ENCODE measurements at regions not wholly inside any gene's neighbourhood (a gene's known extent, or its start where the extent isn't known, plus 50 kb on each side); places are given as distances from the start of the nearest gene placed in this dataset.

DNA sequence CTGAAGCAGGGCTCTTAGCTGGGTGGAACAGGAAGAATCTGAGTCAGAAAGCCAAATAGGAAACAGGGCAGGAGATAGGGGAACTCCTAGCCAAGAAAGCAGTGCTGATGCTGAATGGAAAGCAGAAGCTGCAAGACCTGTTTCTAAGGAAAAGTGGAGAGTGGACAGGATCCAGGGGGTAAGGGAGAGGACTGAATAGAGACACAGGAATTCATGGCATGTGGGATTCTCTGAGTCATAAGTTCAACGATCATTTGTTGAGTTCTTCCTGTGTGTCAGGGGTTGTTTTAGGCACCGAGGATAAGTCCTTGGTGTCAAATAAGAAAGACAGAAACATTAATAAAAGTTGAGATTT lies 153.8 kb upstream of the FGGY start:
- TF ChIP-seq, protein P1, sequence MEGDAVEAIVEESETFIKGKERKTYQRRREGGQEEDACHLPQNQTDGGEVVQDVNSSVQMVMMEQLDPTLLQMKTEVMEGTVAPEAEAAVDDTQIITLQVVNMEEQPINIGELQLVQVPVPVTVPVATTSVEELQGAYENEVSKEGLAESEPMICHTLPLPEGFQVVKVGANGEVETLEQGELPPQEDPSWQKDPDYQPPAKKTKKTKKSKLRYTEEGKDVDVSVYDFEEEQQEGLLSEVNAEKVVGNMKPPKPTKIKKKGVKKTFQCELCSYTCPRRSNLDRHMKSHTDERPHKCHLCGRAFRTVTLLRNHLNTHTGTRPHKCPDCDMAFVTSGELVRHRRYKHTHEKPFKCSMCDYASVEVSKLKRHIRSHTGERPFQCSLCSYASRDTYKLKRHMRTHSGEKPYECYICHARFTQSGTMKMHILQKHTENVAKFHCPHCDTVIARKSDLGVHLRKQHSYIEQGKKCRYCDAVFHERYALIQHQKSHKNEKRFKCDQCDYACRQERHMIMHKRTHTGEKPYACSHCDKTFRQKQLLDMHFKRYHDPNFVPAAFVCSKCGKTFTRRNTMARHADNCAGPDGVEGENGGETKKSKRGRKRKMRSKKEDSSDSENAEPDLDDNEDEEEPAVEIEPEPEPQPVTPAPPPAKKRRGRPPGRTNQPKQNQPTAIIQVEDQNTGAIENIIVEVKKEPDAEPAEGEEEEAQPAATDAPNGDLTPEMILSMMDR (IDR thresholded peaks at IDR 0.05): no peak
- TF ChIP-seq EP300 (IDR thresholded peaks at IDR 0.05): no peak

Measured in ovary (tissue), 3 donors.